Stomach (tissue), 8 donors: ENCODE measurements at regions not wholly inside any gene's neighbourhood (a gene's known extent, or its start where the extent isn't known, plus 50 kb on each side); places are given as distances from the start of the nearest gene placed in this dataset.

Experiments used
- DNase-seq, 2 donors: peaks; one replicate each; pipeline versions ENCODE4 v3.0.0 to v3.0.0-alpha.2; 2013 to 2019
- H3K27ac ChIP-seq, 5 donors: fragments of 200-600 bp in 4 of 5; sonication (generic) in 4 of 5; one replicate each; pipeline ENCODE4 v1.5.1; 2013 to 2019; ENCODE audit warnings: mild to moderate bottlenecking in 1 of 5, moderate library complexity in 1 of 5
- H3K27me3 ChIP-seq, 3 donors: fragments of 200-600 bp; sonication (generic); one replicate each; pipeline ENCODE4 v1.5.1; 2017 to 2019; ENCODE audit warnings: mixed run types in 1 of 3
- H3K36me3 ChIP-seq, 4 donors: fragments of 200-600 bp; sonication (generic); 1 replicate in 3 of 4; 2 replicates in 1 of 4; pipeline ENCODE4 v1.5.1; 2016 to 2019
- H3K4me1 ChIP-seq, 4 donors: fragments of 200-600 bp; sonication (generic); one replicate each; pipeline ENCODE4 v1.5.1; 2016 to 2019
- H3K4me3 ChIP-seq, 4 donors: fragments of 200-600 bp; sonication (generic) in 3 of 4; one replicate each; pipeline ENCODE4 v1.5.1; 2016 to 2019; ENCODE audit warnings: mild to moderate bottlenecking in 1 of 4
- H3K9me3 ChIP-seq, 4 donors: fragments of 200-600 bp; sonication (generic); one replicate each; pipeline ENCODE4 v1.5.1; 2016 to 2019
- EP300 ChIP-seq: sonication (generic); formaldehyde crosslinking; IDR thresholded peaks from one replicate; pipeline ENCODE4 v1.6.1; 2017; ENCODE audit warnings: antibody characterized with exemption
- POLR2A ChIP-seq, 4 donors: fragments of 450-650 bp; IDR thresholded peaks; one replicate each; pipeline ENCODE4 v1.6.1; 2016; ENCODE audit warnings: antibody characterized with exemption in 4 of 4, control low read depth in 2 of 4, mild to moderate bottlenecking in 1 of 4, moderate library complexity in 1 of 4
- POLR2AphosphoS5 ChIP-seq, 3 donors: sonication (generic); formaldehyde crosslinking; IDR thresholded peaks; one replicate each; pipeline ENCODE4 v1.6.1; 2016; ENCODE audit warnings: antibody characterized with exemption in 3 of 3
- WGBS, 5 donors: extraction: QIAGEN DNeasy Blood & Tissue Kit in 3 of 5; methylation state at CpG; one replicate each; pipeline versions ENCODE4 v1.1.5 to v1.1.7; 2013 to 2018; 5-methylcytosine and 5-hydroxymethylcytosine counted together
- intact Hi-C: fragments of 100-400 bp; cut with DNase I; formaldehyde crosslinking; loops from one replicate; pipeline ENCODE4 v1.15.1; 2023; ENCODE audit warnings: low total_unique reads
- TF ChIP-seq, protein P1 (sequence below), 7 experiments: fragments of 450-650 bp in 4 of 7; fragments of 200-600 bp in 3 of 7; sonication (generic) in 3 of 7; IDR thresholded peaks; one replicate each; pipeline ENCODE4 v1.5.1; 2016 to 2019; ENCODE audit warnings: antibody characterized with exemption in 7 of 7, control low read depth in 2 of 7, mild to moderate bottlenecking in 1 of 7
- donor health status: healthy with polysubstance abuse.
- donor health status: Bipolar disorder and iron deficiency.
- donor health status: healthy.

DNA sequence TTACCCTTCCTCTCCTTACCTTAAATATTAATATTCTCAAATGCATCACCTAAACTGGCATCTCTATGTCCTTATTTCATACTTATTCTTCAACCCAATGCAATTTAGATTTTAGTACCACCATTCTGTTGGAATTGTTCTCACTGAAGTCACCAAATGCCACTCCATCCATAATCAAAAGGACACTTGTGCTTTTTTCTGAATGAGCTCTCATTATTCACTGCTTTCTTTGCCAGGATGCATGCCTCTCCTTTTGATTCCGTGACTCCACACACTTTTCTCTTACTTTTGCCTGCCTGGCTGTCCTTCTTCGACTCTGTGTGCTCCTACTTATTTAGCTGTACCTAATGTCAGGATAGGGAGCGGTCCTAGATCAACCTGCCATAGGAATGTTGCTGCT is 633.1 kb upstream of the BOD1L1 start:
- TF ChIP-seq, protein P1, sequence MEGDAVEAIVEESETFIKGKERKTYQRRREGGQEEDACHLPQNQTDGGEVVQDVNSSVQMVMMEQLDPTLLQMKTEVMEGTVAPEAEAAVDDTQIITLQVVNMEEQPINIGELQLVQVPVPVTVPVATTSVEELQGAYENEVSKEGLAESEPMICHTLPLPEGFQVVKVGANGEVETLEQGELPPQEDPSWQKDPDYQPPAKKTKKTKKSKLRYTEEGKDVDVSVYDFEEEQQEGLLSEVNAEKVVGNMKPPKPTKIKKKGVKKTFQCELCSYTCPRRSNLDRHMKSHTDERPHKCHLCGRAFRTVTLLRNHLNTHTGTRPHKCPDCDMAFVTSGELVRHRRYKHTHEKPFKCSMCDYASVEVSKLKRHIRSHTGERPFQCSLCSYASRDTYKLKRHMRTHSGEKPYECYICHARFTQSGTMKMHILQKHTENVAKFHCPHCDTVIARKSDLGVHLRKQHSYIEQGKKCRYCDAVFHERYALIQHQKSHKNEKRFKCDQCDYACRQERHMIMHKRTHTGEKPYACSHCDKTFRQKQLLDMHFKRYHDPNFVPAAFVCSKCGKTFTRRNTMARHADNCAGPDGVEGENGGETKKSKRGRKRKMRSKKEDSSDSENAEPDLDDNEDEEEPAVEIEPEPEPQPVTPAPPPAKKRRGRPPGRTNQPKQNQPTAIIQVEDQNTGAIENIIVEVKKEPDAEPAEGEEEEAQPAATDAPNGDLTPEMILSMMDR (IDR thresholded peaks at IDR 0.05): no peak
- TF ChIP-seq POLR2AphosphoS5 (IDR thresholded peaks at IDR 0.05): no peak
- TF ChIP-seq POLR2A (IDR thresholded peaks at IDR 0.05): no peak
- TF ChIP-seq EP300: no peak
- H3K27ac ChIP-seq: no peak overlapping the region
- 83 to 89% (median 85%) methylated on average over 3 of the region's 3 CpGs for WGBS, 5 donors
- no peak for DNase-seq
- no peaks in the 10 kb centered on the region for H3K4me1 ChIP-seq
- no peaks in the 10 kb centered on the region for H3K36me3 ChIP-seq
- no peak overlapping the region for H3K4me3 ChIP-seq
- no peaks in the 10 kb centered on the region for H3K27me3 ChIP-seq
- intact Hi-C loops: no loop called here
- no peaks in the 10 kb centered on the region for H3K9me3 ChIP-seq

GRCh38 chr4:14262221-14262620 is 634.7 kb upstream of the BOD1L1 start:
- H3K27ac ChIP-seq: no peak overlapping the region
- no peak for DNase-seq
- intact Hi-C loops: no loop called here
- H3K9me3 ChIP-seq: no peaks in the 10 kb centered on the region
- 66 to 81% (median 73%) methylated on average over 4 of the region's 4 CpGs for WGBS, 5 donors
- H3K36me3 ChIP-seq: no peaks in the 10 kb centered on the region
- no peaks in the 10 kb centered on the region for H3K4me1 ChIP-seq
- H3K4me3 ChIP-seq: no peak overlapping the region
- H3K27me3 ChIP-seq: no peaks in the 10 kb centered on the region
- TF ChIP-seq POLR2A (IDR thresholded peaks at IDR 0.05): no peak
- TF ChIP-seq, protein P1 (IDR thresholded peaks at IDR 0.05): no peak
- no peak for TF ChIP-seq POLR2AphosphoS5 (IDR thresholded peaks at IDR 0.05)
- no peak for TF ChIP-seq EP300

GRCh38 chr4:14264437-14264836 is 636.9 kb upstream of the BOD1L1 start:
- intact Hi-C loops: no loop called here
- TF ChIP-seq, protein P1 (IDR thresholded peaks at IDR 0.05): no peak
- TF ChIP-seq POLR2AphosphoS5 (IDR thresholded peaks at IDR 0.05): no peak
- TF ChIP-seq EP300: no peak
- no peak for TF ChIP-seq POLR2A (IDR thresholded peaks at IDR 0.05)
- no peaks in the 10 kb centered on the region for H3K36me3 ChIP-seq
- H3K4me1 ChIP-seq: no peaks in the 10 kb centered on the region
- 44 to 77% (median 55%) methylated on average over 4 of the region's 4 CpGs for WGBS, 5 donors
- no peak overlapping the region for H3K27ac ChIP-seq
- no peaks in the 10 kb centered on the region for H3K9me3 ChIP-seq
- peak in 1 of 2 donors; percentile 34 for DNase-seq
- H3K4me3 ChIP-seq: no peak overlapping the region
- H3K27me3 ChIP-seq: no peaks in the 10 kb centered on the region

GRCh38 chr4:14265651-14266050 is 638.1 kb upstream of the BOD1L1 start:
- TF ChIP-seq POLR2A (IDR thresholded peaks at IDR 0.05): no peak
- TF ChIP-seq POLR2AphosphoS5 (IDR thresholded peaks at IDR 0.05): no peak
- no peak for TF ChIP-seq EP300
- TF ChIP-seq, protein P1 (IDR thresholded peaks at IDR 0.05): no peak
- intact Hi-C loops: no loop called here
- Histone ChIP-seq H3K36me3 (no peaks in the 10 kb centered on the region), H3K4me1 (no peaks in the 10 kb centered on the region), H3K4me3 (no peak overlapping the region), H3K9me3 (no peaks in the 10 kb centered on the region), H3K27me3 (no peaks in the 10 kb centered on the region), H3K27ac (no peak overlapping the region)
- no peak for DNase-seq
- WGBS, 5 donors: 84 to 97% (median 94%) methylated on average over 5 of the region's 5 CpGs
